SK-MEL-5 (cell line): ENCODE measurements at regions not wholly inside any gene's neighbourhood (a gene's known extent, or its start where the extent isn't known, plus 50 kb on each side); places are given as distances from the start of the nearest gene placed in this dataset.

Experiments
- DNase-seq: peaks from one replicate; pipeline ENCODE4 v3.0.0-alpha.2; 2016; ENCODE audit warnings: low read depth, low spot score
- in situ Hi-C: cut with HindIII; loops from 2 replicates; pipeline ENCODE4 v1.10.0; 2016; ENCODE audit warnings: low sequenced_read_pairs, high pct_unique_total_duplicates, low pct_unique_long_range_greater_than_20kb
- small RNA-seq, 2 experiments: library from RNA; depleted of rRNA; stranded (forward); fragments of <200 nt; gene quantifications; one replicate each; pipeline ENCODE3, GENCODE V24; 2014

GRCh38 chr5:116632890-116633289 lies 58.3 kb upstream of the SEMA6A start:
- in situ Hi-C loops, result no loop called here
- no peak for DNase-seq

- no peak for DNase-seq
- in situ Hi-C loops, result no loop called here
Observed at GRCh38 chr5:116631147-116631546, 56.5 kb upstream of the SEMA6A start.

- DNase-seq, result no peak
- in situ Hi-C loops, result no loop called here
Observed at GRCh38 chr5:116629168-116629567, 54.5 kb upstream of the SEMA6A start.

- in situ Hi-C loops, result no loop called here
Observed at GRCh38 chr5:116626945-116627679, 52.5 kb upstream of the SEMA6A start.

GRCh38 chr5:116626272-116626723 lies 51.7 kb upstream of the SEMA6A start:
- DNase-seq, result no peak
- in situ Hi-C loops, result no loop called here

More at GRCh38 chr5:116626945-116627679, 52.5 kb upstream of the SEMA6A start:
- no peak for DNase-seq

Small RNAs in the stretch of these regions (small RNA-seq; reads per million reads assigned to genes)
- gene AC093534.1 (0 reads per million in 2 experiments), gene RNU7-34P (0 reads per million in 2 experiments)
